H1 (cell line): ENCODE measurements at regions not wholly inside any gene's neighbourhood (a gene's known extent, or its start where the extent isn't known, plus 50 kb on each side); places are given as distances from the start of the nearest gene placed in this dataset.

Experiments used
- CTCF ChIA-PET: fragments of 300-600 bp; sonication (Branson Sonifier 250); formaldehyde crosslinking; loops from one replicate; lab custom pipeline; 2021; ENCODE audit not compliant: partially characterized antibody; lab: Charles Lee
- POLR2A ChIA-PET: fragments of 300-600 bp; sonication (Branson Sonifier 250); formaldehyde crosslinking; loops from one replicate; lab custom pipeline; 2021; ENCODE audit warnings: inconsistent platforms; ENCODE audit not compliant: partially characterized antibody; lab: Charles Lee
- DNase-seq, 2 experiments: peaks; one replicate each; pipeline versions ENCODE4 v3.0.0 to v3.0.0-alpha.2; 2010 to 2022; ENCODE audit warnings: low spot score in 2 of 2, low read depth in 1 of 2, mixed read lengths in 1 of 2
- FAIRE-seq: peaks from 2 replicates; lab custom pipeline; 2011; peaks lifted over from hg19 to GRCh38; lab: Jason Lieb, UNC
- H2AFZ ChIP-seq: 2 replicates; pipeline ENCODE4 v1.8.1; 2012; ENCODE audit warnings: low read length, inconsistent platforms
- H2AK5ac ChIP-seq: 2 replicates; pipeline ENCODE4 v1.6.1; 2013; ENCODE audit warnings: low read depth, low read length
- H2BK120ac ChIP-seq: replicated peaks from 2 replicates; pipeline ENCODE3; 2013; ENCODE audit warnings: low read depth, low read length, inconsistent platforms
- H2BK12ac ChIP-seq: 2 replicates; pipeline ENCODE4 v1.6.1; 2013; ENCODE audit warnings: low read depth, low read length
- H2BK15ac ChIP-seq: 2 replicates; pipeline ENCODE4 v1.6.1; 2013; ENCODE audit warnings: low read length
- H2BK20ac ChIP-seq: 2 replicates; pipeline ENCODE4 v1.6.1; 2013; ENCODE audit warnings: low read length
- H2BK5ac ChIP-seq: 2 replicates; pipeline ENCODE4 v1.6.1; 2013; ENCODE audit warnings: low read depth, low read length
- H3K14ac ChIP-seq: 2 replicates; pipeline ENCODE4 v1.6.1; 2013; ENCODE audit warnings: inconsistent platforms; ENCODE audit not compliant: insufficient read length
- H3K18ac ChIP-seq: 2 replicates; pipeline ENCODE4 v1.6.1; 2013; ENCODE audit warnings: low read length; ENCODE audit errors: extremely low read depth
- H3K23ac ChIP-seq: 2 replicates; pipeline ENCODE4 v1.6.1; 2013; ENCODE audit warnings: inconsistent platforms; ENCODE audit not compliant: insufficient read length
- H3K23me2 ChIP-seq: 2 replicates; pipeline ENCODE4 v1.6.1; 2013; ENCODE audit warnings: low read depth, low read length
- H3K27ac ChIP-seq: 2 replicates; pipeline ENCODE4 v1.6.1; 2011; ENCODE audit warnings: low read depth, low read length, inconsistent platforms
- H3K27me3 ChIP-seq, 4 experiments: replicated peaks in 1 of 4; 1 replicate in 1 of 4; 2 replicates in 3 of 4; pipeline versions ENCODE4 v1.6.1 to v1.8.1; 2011 to 2013; ENCODE audit warnings: low read length in 3 of 4, mild to moderate bottlenecking in 3 of 4, inconsistent platforms in 2 of 4, mixed read lengths in 2 of 4, moderate library complexity in 1 of 4; ENCODE audit not compliant: control insufficient read depth in 3 of 4, insufficient read depth in 3 of 4; ENCODE audit errors: extremely low read depth in 1 of 4
- H3K36me3 ChIP-seq, 4 experiments: 2 replicates each; pipeline versions ENCODE4 v1.6.1 to v1.8.1; 2011 to 2013; ENCODE audit warnings: mild to moderate bottlenecking in 4 of 4, low read length in 3 of 4, moderate library complexity in 2 of 4, control low read depth in 1 of 4, inconsistent platforms in 1 of 4; ENCODE audit not compliant: insufficient read depth in 4 of 4, control insufficient read depth in 2 of 4
- H3K4ac ChIP-seq: replicated peaks from 2 replicates; pipeline ENCODE3; 2013; ENCODE audit warnings: low read length, low read depth, mixed read lengths, inconsistent platforms; ENCODE audit not compliant: insufficient read length
- H3K4me1 ChIP-seq, 4 experiments: replicated peaks in 1 of 4; 1 replicate in 1 of 4; 2 replicates in 3 of 4; pipeline versions ENCODE4 v1.6.1 to v1.8.1; 2011 to 2013; ENCODE audit warnings: low read length in 3 of 4, inconsistent platforms in 2 of 4, mixed read lengths in 1 of 4; ENCODE audit not compliant: insufficient read depth in 4 of 4, control insufficient read depth in 3 of 4
- H3K4me2 ChIP-seq, 2 experiments: 2 replicates each; pipeline versions ENCODE4 v1.6.1 to v1.8.1; 2011 to 2013; ENCODE audit warnings: low read depth in 2 of 2, low read length in 2 of 2, control low read depth in 1 of 2, inconsistent platforms in 1 of 2, mild to moderate bottlenecking in 1 of 2; ENCODE audit not compliant: insufficient read depth in 1 of 2
- H3K4me3 ChIP-seq, 4 experiments: fragments of 200-600, 300-600 bp in 1 of 4; sonication (generic), shearing (Covaris generic), sonication (Bioruptor Twin) in 1 of 4; 2 replicates each; pipeline versions ENCODE4 v1.5.1 to v1.8.1; 2011 to 2016; ENCODE audit warnings: low read length in 4 of 4, low read depth in 3 of 4, control low read depth in 2 of 4, inconsistent platforms in 2 of 4, mild to moderate bottlenecking in 2 of 4, mixed read lengths in 1 of 4, moderate library complexity in 1 of 4; ENCODE audit not compliant: insufficient read depth in 2 of 4; ENCODE audit errors: extremely low read depth in 1 of 4
- H3K56ac ChIP-seq: replicated peaks from 2 replicates; pipeline ENCODE3; 2013; ENCODE audit warnings: low read depth, mild to moderate bottlenecking, mixed read lengths, low read length, inconsistent platforms; ENCODE audit not compliant: insufficient read length
- H3K79me1 ChIP-seq: 2 replicates; pipeline ENCODE4 v1.6.1; 2013; ENCODE audit warnings: low read depth, low read length, control low read depth
- H3K79me2 ChIP-seq, 2 experiments: 2 replicates each; pipeline versions ENCODE4 v1.6.1 to v1.8.1; 2012 to 2013; ENCODE audit warnings: low read length in 2 of 2, mild to moderate bottlenecking in 2 of 2, inconsistent platforms in 1 of 2; ENCODE audit not compliant: insufficient read depth in 2 of 2, control insufficient read depth in 1 of 2
- H3K9ac ChIP-seq, 4 experiments: replicated peaks in 1 of 4; 1 replicate in 1 of 4; 2 replicates in 3 of 4; pipeline versions ENCODE4 v1.6.1 to v1.8.1; 2011 to 2013; ENCODE audit warnings: low read depth in 3 of 4, low read length in 3 of 4, control low read depth in 2 of 4, mild to moderate bottlenecking in 2 of 4, moderate library complexity in 2 of 4, inconsistent platforms in 1 of 4; ENCODE audit errors: extremely low read depth in 1 of 4
- H3K9me3 ChIP-seq, 2 experiments: 2 replicates each; pipeline versions ENCODE4 v1.6.1 to v1.8.1; 2012 to 2013; ENCODE audit warnings: mild to moderate bottlenecking in 2 of 2, moderate library complexity in 2 of 2, control low read depth in 1 of 2, inconsistent platforms in 1 of 2, low read depth in 1 of 2, low read length in 1 of 2, mixed read lengths in 1 of 2; ENCODE audit not compliant: insufficient read depth in 2 of 2
- H4K20me1 ChIP-seq, 2 experiments: replicated peaks in 1 of 2; 2 replicates each; pipeline versions ENCODE3 to v1.8.1; 2011 to 2013; ENCODE audit warnings: inconsistent platforms in 2 of 2, low read length in 2 of 2, mild to moderate bottlenecking in 1 of 2; ENCODE audit not compliant: insufficient read depth in 2 of 2, control insufficient read depth in 1 of 2
- H4K5ac ChIP-seq: 2 replicates; pipeline ENCODE4 v1.6.1; 2013; ENCODE audit warnings: low read length, low read depth, mixed read lengths, inconsistent platforms; ENCODE audit not compliant: insufficient read length
- H4K8ac ChIP-seq: 2 replicates; pipeline ENCODE4 v1.8.0; 2013; ENCODE audit warnings: mild to moderate bottlenecking, moderate library complexity, low read length, inconsistent platforms; ENCODE audit not compliant: insufficient read depth; ENCODE audit errors: extremely low read depth
- H4K91ac ChIP-seq: replicated peaks from 2 replicates; pipeline ENCODE3; 2013; ENCODE audit warnings: low read length, mixed read lengths, inconsistent platforms; ENCODE audit not compliant: insufficient read length
- SRF ChIP-seq: IDR thresholded peaks from 2 replicates; pipeline ENCODE4 v1.6.1; 2011; ENCODE audit warnings: mild to moderate bottlenecking, low read depth, low read length, moderate library complexity
- WGBS, 2 experiments: shearing (Covaris generic) in 1 of 2; methylation state at CpG; one replicate each; pipeline versions ENCODE4 v1.1.6 to v1.1.7; 2013 to 2015; ENCODE audit warnings: low lambda C conversion rate in 2 of 2, mixed read lengths in 2 of 2, inconsistent platforms in 1 of 2, low coverage in 1 of 2, missing lambda C conversion rate in 1 of 2; ENCODE audit not compliant: insufficient replicate concordance in 2 of 2, insufficient coverage in 1 of 2, insufficient read length in 1 of 2; ENCODE audit errors: extremely low coverage in 1 of 2, missing lambda C conversion rate in 1 of 2; 5-methylcytosine and 5-hydroxymethylcytosine counted together
- TF ChIP-seq, protein P1 (sequence below): IDR thresholded peaks from 2 replicates; pipeline ENCODE4 v1.6.1; 2012; ENCODE audit warnings: inconsistent platforms

DNA sequence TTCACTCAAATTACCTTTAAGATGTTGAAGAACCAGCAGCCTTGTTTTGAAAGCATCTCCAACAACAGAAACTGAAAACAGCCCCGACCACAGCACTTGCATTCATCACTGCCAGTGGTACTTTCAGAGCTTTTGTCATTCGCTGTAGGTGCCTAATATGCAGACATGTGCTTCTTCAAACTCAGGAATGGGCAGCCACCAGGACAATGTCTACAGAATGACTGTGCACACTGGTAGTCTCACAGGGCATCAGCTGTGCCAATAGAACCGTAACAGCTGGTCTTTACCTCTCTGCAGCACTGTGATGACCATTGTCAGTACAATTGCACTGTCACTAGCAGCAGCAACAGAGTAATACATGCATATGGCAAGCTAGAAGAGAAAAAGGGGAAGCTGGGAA lies 1149.7 kb downstream of the STPG2 start:
- Histone ChIP-seq H2BK5ac (no peak overlapping the region), H2BK20ac (0 out of 2 replicates have a peak overlapping the region, but pooled peaks have one; percentile 2), H2BK15ac (no peak overlapping the region), H4K5ac (no peak overlapping the region), H3K4me1 (peaks cover 0 to 12% (median 3%) of the 10 kb centered on the region in 4 experiments; a peak in 4 of 7 replicates), H3K14ac (no peak overlapping the region), H3K79me1 (no peaks in the 10 kb centered on the region), H2BK12ac (no peak overlapping the region), H3K4me3 (no peak overlapping the region), H3K18ac (no peak overlapping the region), H3K9ac (no peak overlapping the region), H3K27me3 (no peaks in the 10 kb centered on the region), H2AFZ (no peak overlapping the region), H3K27ac (no peak overlapping the region), H3K36me3 (no peaks in the 10 kb centered on the region), H4K91ac (no peak overlapping the region), H3K4ac (no peak overlapping the region), H3K4me2 (no peak overlapping the region), H3K9me3 (no peaks in the 10 kb centered on the region), H2BK120ac (no peak overlapping the region), H3K23me2 (no peaks in the 10 kb centered on the region)
- CTCF ChIA-PET, result no interaction called here
- DNase-seq, result no peak
- 78% methylated on average over 3 of the region's 3 CpGs; no CpG with 5 or more reads in 1 of the 2 experiments for WGBS, 2 experiments
- TF ChIP-seq SRF, result no peak
- TF ChIP-seq, protein P1, sequence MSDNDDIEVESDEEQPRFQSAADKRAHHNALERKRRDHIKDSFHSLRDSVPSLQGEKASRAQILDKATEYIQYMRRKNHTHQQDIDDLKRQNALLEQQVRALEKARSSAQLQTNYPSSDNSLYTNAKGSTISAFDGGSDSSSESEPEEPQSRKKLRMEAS, result 0 out of 2 replicates have a peak, but pooled peaks have one; percentile 14
- TF ChIP-seq, all 59 proteins: peak for 1
- H3K23ac ChIP-seq, result no peak overlapping the region
- H3K56ac ChIP-seq, result no peak overlapping the region
- FAIRE-seq, result no peak
- no peak overlapping the region for H4K8ac ChIP-seq
- no peaks in the 10 kb centered on the region for H3K79me2 ChIP-seq
- POLR2A ChIA-PET, result no interaction called here
- no peak overlapping the region for H2AK5ac ChIP-seq
- no peaks in the 10 kb centered on the region for H4K20me1 ChIP-seq
